GM19351 (cell line): ENCODE measurements at regions not wholly inside any gene's neighbourhood (a gene's known extent, or its start where the extent isn't known, plus 50 kb on each side); places are given as distances from the start of the nearest gene placed in this dataset.
"Not testable (repeated sequence)": the region's sequence is repeated elsewhere in the genome, so short reads cannot be mapped to it uniquely, and the experiment has no call there.

Source experiments
- ATAC-seq: cut with Tn5 transposase; IDR thresholded peaks from one replicate; pipeline ENCODE4 v1.9.1; 2021; ENCODE audit warnings: mild to moderate bottlenecking, moderate library complexity; ENCODE audit not compliant: unreplicated experiment

DNA sequence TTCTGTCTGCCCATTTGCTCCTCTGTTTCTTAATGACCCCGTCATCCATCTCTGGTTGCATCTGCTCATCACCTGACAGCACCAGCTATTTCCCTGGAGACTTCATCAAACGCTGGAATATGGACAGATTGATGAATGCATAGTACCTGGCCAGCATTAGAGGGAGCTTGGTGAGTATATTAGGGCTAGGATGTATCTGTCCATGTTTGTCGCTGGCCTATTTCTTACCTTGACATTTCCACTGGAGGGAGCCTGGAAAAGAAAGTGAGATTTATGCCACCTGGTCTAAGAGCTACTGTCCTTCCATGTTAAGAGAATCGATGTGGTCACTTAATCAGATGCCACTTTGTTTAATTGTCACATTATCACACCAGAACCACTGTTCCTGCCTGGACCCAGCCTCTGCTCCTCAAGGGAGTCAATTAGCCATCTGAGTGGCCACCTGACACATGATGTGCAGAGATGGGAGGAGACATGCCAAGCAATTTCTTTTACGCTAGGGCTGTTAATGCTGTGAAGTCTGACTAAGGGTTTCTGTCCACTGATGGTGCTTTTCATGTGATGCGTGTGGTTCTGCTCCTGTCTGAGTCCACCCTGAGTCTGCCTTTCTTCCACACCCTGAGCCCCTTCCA lies 75.3 kb upstream of the SFSWAP start:
- ATAC-seq: no peak

- ATAC-seq: no peak
These were observed 74.6 kb upstream of the SFSWAP start for GRCh38 chr12:131636266-131636665.

GRCh38 chr12:131636940-131637750 lies 73.7 kb upstream of the SFSWAP start:
- ATAC-seq: no peak

- no peak for ATAC-seq
These were observed 72.9 kb upstream of the SFSWAP start for GRCh38 chr12:131637986-131638385.

GRCh38 chr12:131639270-131639940 lies 71.5 kb upstream of the SFSWAP start:
- ATAC-seq: no peak

DNA sequence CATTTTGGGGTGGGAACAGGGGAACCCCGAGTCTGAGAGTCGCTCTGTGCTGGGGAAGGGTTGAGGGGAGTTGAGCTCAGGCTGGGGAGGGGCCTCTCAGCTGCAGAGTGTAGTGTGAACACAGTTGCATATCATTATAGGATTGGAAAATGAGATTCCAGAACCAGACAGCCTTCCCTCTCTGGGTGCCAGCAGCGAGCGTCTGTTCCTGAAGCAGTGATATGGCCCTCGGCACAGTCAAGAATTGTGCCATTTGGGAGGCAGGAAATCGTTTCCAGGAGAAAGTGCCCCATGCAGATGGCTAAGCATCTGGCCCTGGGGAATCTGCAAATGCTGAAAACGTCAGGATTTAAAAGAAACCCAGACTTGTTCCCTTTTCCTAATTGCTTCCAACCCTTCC lies 70.4 kb upstream of the SFSWAP start:
- no peak for ATAC-seq

DNA sequence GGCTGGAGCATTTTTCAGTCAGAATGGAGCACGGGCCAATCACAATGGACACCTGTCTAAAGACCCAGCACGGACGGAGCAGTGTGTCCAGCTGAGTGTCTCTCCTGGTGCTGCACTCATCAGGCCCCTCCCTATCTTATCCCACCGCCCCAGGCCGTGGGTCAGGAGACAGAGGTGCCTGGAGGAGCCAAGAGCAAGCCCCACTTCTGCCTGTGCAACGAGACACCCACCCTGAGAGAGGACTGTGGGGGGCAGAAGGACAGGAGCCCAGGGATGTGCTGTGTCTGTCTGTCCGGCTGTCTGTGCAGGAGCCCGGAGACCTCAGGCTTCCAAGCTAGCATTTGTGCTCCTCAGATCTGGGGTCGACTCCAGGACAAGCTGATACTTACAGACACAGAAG lies 69.6 kb upstream of the SFSWAP start:
- no peak for ATAC-seq

- no peak for ATAC-seq
These were observed 68.8 kb upstream of the SFSWAP start for GRCh38 chr12:131642101-131642540.

DNA sequence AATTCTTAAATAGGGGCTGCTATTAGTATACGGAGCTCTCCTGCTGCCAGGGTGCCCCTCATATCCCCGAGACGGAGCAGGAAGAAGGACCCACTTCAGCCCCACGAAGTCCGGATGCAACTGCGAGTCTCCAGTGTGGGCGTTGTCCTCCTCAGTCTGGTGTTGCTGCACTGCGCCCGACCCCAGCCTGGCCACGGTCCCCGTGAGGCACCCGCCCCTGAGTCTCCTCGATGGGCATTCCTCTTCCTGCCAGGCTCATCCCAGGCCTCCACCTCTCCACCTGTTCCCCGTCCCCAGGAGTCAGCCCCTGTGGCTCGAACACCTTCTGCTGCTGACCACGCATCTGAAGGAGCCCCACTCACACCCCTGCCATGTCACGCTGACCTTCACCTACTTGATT lies 68.1 kb upstream of the SFSWAP start:
- no peak for ATAC-seq

DNA sequence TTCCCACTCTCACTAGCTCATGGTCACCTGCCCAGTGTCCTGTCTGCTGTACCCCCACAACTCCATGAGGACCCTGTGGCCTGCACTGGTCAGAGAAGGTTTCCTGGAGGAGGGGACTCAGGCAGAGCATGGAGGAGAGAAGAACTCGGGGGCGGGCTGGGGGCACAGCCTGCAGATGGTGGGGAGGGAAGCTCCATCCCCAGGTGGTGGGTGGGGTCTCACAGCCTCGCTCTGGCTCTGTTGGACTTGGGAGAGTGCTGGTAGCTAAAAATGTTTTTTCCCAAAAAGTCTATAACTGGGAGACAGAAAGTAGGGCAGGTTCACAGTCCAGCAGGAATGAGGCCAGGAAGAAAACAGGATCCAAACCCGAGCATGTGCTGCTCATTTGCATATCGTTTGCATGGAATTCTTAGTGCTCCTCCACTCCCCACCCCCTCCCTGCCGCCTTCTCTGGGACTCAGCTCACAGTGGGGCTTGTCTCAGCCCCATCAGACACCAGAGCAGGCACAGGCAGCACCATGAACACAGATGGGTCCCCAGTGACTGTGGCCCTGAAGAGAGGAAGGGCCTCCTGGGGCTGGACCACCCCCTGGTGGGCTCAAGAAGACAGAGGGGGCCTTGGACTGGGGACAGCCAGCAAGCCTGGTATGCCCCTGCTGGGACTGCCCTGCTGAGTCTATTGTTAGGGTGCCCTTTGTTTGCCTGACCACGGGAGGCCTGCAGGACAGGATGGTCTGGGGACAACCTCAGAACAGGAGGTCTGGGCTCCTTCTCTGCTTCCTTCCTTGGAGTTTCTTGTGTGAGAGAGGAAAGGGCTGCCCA lies 67.0 kb upstream of the SFSWAP start:
- no peak for ATAC-seq

DNA sequence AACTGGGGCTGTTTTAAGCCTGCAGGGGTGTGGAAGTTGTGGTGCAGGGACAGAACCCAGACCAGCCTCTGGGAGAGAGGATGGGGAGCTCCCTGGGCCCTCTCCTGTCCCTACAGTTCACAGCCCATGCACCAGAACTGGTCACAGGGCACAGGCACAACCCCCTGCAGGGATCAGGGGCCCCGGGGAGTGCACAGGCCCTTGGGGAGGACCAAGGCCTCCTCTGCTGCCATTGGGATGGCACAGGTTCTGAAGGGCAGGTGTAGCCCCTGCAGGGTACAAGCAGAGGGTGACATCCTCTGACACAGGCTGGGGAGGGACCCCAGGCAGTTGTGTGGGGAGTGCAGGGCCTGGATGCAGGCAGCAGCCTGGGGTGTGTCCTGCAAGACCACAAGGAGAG lies 66.4 kb upstream of the SFSWAP start:
- no peak for ATAC-seq

- not testable (repeated sequence) for ATAC-seq
These were observed 66.0 kb upstream of the SFSWAP start for GRCh38 chr12:131644917-131645316.

DNA sequence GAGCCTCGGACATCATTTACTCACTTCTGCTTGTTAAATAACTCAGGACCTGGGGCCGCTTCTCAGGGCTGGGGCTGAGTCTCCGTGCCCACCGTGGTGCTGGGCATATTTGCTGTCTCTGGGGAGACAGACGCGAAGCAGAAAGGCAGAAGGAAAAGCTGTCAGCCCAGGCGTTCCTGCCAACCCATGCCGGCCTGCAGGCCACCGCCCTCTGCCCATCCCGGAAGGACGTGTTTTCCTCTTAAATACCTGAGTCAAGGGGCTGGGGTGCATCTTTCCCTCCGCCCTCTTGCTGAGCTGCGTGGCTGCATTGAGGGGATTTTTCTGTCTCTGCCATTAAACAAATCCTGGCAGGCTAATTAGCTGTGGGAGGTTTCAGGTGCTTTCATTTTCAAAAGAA lies 65.3 kb upstream of the SFSWAP start:
- not testable (repeated sequence) for ATAC-seq

DNA sequence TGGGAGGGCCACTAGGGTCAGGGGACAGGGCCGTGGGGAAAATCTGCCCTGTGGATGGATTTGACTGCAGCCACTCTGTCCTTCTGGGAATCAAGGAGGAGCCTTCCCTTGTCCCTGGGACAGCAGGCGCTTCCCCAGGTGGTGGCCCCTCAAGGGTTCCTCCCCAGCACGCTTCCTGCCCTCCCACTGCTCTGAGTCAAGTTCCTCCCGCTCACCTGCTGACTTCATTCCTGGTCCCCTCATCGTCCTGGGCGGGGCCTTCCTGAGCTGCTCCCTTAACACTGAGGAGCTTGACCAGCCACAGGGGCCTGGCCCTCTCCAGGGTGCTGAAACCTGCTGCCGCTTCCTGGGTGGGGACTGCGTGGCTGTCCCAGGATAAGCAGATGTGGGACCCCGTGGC lies 64.4 kb upstream of the SFSWAP start:
- ATAC-seq: not testable (repeated sequence)

- ATAC-seq: no peak
These were observed 63.2 kb upstream of the SFSWAP start for GRCh38 chr12:131647667-131648066.

- not testable (repeated sequence) for ATAC-seq
These were observed 55.3 kb upstream of the SFSWAP start for GRCh38 chr12:131655469-131656174.

DNA sequence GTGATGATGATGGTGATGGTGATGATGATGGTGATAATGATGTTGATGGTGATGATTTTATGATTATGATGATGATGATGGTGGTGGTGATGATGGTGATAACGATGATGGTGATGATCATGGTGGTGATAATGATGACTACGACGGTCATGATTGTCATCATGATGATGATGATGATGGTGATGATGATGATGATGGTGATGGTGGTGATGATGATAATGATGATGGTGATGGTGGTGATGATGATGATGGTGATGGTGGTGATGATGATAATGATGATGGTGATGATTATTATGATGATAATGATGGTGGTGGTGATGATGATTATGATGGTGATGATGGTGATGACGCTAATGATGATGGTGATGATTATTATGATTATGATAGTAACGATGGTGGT lies 54.1 kb upstream of the SFSWAP start:
- not testable (repeated sequence) for ATAC-seq

- not testable (repeated sequence) for ATAC-seq
These were observed 52.3 kb upstream of the SFSWAP start for GRCh38 chr12:131658605-131659004.

DNA sequence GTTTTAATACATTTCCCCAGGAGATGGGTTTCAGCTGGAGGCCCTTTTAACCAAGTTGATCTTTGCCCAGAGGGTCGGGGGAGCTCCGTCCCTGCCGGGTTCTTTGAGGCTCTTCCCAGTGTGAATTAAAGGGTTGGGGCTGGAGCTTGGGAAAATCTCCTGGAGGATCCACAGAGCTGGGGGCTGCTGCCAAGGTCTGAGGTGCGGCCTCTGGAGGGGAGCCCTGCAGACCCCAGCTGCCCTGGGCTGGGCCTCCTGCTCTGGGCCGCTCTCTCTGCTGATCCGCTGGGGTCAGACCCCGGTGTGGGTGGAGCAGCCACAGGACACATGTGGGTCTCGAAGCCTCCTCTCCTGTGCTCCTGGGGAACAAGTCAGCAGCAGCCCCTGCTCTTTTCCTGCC lies 51.4 kb upstream of the SFSWAP start:
- ATAC-seq: not testable (repeated sequence)

- not testable (repeated sequence) for ATAC-seq
These were observed 50.9 kb upstream of the SFSWAP start for GRCh38 chr12:131659976-131660375.
